ENCODE measurements at regions not wholly inside any gene's neighbourhood (a gene's known extent, or its start where the extent isn't known, plus 50 kb on each side); places are given as distances from the start of the nearest gene placed in this dataset.
"Not testable (repeated sequence)": the region's sequence is repeated elsewhere in the genome, so short reads cannot be mapped to it uniquely, and the experiment has no call there.

DNA sequence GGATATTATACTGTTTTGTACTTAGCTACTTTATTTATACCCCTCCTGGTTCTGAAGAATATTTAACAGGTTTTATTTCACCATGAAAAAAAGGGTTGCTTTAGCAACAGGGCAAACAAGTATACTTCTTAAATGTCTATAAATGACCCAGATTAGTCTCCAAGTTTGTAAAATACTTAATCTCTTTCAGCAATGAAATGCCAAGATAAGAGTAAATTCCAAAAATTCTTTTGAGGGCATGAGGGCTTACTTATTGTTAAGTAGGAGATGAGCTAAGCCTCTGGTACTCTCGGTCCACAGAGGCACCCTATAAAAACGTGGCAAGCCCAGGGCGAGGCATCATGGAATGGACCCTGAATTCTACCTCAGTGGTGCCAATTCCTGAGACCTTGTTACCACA is 264.8 kb upstream of the NSMCE3 start:
- Mint-ChIP-seq H3K36me3 (ENCODE audit: insufficient read depth) (no peaks in the 10 kb centered on the region), H3K27ac (no peak overlapping the region), H3K27me3 (peaks cover 6 to 15% of the 10 kb centered on the region in 2 donors), H3K9me3 (peaks cover 3 to 7% of the 10 kb centered on the region in 2 donors), H3K4me3 (no peak overlapping the region), H3K4me1 (ENCODE audit: low read depth in 2 of 2) (no peaks in the 10 kb centered on the region)
- DNase-seq (no peak), ATAC-seq (replicated peaks) (no peak)

DNA sequence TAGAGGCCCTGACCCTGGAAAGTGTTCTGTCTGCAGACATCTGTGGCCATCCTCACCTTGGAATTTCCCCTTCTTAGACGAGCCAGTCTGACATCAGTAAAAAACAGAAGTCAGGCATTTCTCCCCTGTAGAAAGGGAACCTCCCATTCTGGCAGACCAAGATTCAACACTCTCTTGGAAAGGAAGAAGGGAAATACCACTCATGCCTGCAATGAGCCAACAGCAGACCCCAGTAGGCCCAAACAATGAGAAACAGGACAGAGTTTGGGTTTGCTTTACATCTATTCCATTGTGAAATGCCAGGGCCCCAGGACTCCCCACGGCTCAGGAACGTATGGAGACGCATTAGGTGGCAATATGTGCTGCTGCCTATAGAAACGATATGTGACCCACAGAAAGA is 264.0 kb upstream of the NSMCE3 start:
- Mint-ChIP-seq H3K4me1 (ENCODE audit: low read depth in 2 of 2) (no peaks in the 10 kb centered on the region), H3K27me3 (peaks cover 6 to 15% of the 10 kb centered on the region in 2 donors), H3K27ac (no peak overlapping the region), H3K4me3 (no peak overlapping the region), H3K9me3 (peaks cover 3 to 7% of the 10 kb centered on the region in 2 donors), H3K36me3 (ENCODE audit: insufficient read depth) (no peaks in the 10 kb centered on the region)
- ATAC-seq (replicated peaks) (no peak), DNase-seq (no peak)

GRCh38 chr15:29532296-29532695 is 262.7 kb upstream of the NSMCE3 start:
- ATAC-seq (replicated peaks) (no peak), DNase-seq (no peak)
- Mint-ChIP-seq H3K27me3 (peaks cover under 1 to 9% of the 10 kb centered on the region in 2 donors), H3K27ac (no peak overlapping the region), H3K36me3 (ENCODE audit: insufficient read depth) (no peaks in the 10 kb centered on the region), H3K4me3 (no peak overlapping the region), H3K9me3 (peaks cover 3 to 8% of the 10 kb centered on the region in 2 donors), H3K4me1 (ENCODE audit: low read depth in 2 of 2) (no peaks in the 10 kb centered on the region)

DNA sequence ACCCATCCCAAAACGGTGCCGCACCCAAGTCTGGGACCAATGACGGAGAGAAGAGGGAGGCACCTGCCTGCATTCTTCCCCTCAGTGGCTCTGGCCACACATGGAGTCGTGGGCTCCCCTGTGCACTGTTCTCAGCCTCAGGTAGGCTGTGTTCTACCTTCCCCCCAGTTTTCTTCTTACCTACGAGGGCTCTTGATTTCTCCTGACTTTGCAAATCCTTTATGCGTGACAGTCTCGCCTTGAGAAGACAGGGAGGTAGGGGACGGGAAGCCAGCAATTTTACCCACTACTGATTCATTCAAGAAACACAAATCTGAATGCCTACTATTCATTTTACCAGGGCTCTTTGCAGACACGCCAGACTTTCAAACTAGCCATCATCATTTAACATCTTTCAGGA is 261.3 kb upstream of the NSMCE3 start:
- H3K36me3 Mint-ChIP-seq (ENCODE audit: insufficient read depth): no peaks in the 10 kb centered on the region
- no peak overlapping the region for H3K4me3 Mint-ChIP-seq
- no peak overlapping the region for H3K27ac Mint-ChIP-seq
- ATAC-seq (replicated peaks) (no peak), DNase-seq (no peak)
- peaks cover 9 to 10% of the 10 kb centered on the region in 2 donors for H3K27me3 Mint-ChIP-seq
- no peaks in the 10 kb centered on the region for H3K4me1 Mint-ChIP-seq (ENCODE audit: low read depth in 2 of 2)
- H3K9me3 Mint-ChIP-seq: peaks cover 4 to 16% of the 10 kb centered on the region in 2 donors

GRCh38 chr15:29529043-29529442 is 259.4 kb upstream of the NSMCE3 start:
- ATAC-seq (replicated peaks) (no peak), DNase-seq (no peak)
- Mint-ChIP-seq H3K9me3 (peaks cover 4 to 16% of the 10 kb centered on the region in 2 donors), H3K4me1 (ENCODE audit: low read depth in 2 of 2) (no peaks in the 10 kb centered on the region), H3K4me3 (no peak overlapping the region), H3K27me3 (peaks cover 9 to 10% of the 10 kb centered on the region in 2 donors), H3K27ac (no peak overlapping the region), H3K36me3 (ENCODE audit: insufficient read depth) (no peaks in the 10 kb centered on the region)

DNA sequence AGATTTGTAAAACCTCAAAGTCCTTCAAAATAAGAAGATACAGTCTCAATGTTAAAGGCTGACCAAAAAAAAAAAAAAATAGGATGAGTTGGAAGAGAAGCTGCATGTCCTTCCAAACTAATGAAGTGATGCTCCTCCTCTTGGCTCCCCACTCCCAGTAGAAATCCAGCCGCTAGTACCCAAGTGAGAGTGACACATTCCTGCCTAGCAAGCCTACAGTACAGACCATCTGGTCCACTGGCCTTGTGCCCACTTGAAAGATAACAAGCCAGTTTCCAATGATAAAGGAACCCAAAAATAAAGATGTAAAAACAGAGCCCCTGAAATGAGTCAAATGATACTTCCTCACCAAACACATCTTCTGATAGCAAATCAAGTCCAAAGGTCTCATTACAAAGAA is 258.7 kb upstream of the NSMCE3 start:
- Mint-ChIP-seq H3K27ac (no peak overlapping the region), H3K4me1 (ENCODE audit: low read depth in 2 of 2) (no peaks in the 10 kb centered on the region), H3K4me3 (no peak overlapping the region), H3K27me3 (peaks cover 9 to 10% of the 10 kb centered on the region in 2 donors), H3K9me3 (peaks cover 4 to 16% of the 10 kb centered on the region in 2 donors), H3K36me3 (ENCODE audit: insufficient read depth) (no peaks in the 10 kb centered on the region)
- ATAC-seq (replicated peaks) (no peak), DNase-seq (no peak)

DNA sequence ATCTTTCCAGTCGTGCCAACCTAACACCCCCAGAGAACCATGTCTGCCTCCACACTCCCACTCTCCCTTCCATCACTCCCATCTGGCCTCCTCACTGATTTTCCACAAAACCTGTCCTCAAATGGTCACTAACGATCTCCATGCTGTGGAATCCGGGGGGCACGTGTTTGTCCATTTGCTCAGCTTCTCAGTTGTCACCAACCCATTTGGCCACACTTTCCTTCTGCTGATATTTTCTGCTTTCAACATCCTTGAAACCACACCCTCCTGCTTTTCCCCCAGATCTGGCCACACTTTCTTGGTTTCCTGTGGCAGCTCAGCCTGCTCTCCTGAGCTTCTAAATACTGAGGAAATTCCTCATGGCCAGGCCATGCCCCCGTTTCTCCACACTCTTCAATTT is 257.2 kb upstream of the NSMCE3 start:
- H3K9me3 Mint-ChIP-seq: peaks cover 4 to 16% of the 10 kb centered on the region in 2 donors
- H3K4me1 Mint-ChIP-seq (ENCODE audit: low read depth in 2 of 2): no peaks in the 10 kb centered on the region
- no peak overlapping the region for H3K27ac Mint-ChIP-seq
- ATAC-seq (replicated peaks) (no peak), DNase-seq (no peak)
- no peaks in the 10 kb centered on the region for H3K36me3 Mint-ChIP-seq (ENCODE audit: insufficient read depth)
- H3K27me3 Mint-ChIP-seq: peaks cover 9 to 10% of the 10 kb centered on the region in 2 donors
- no peak overlapping the region for H3K4me3 Mint-ChIP-seq

DNA sequence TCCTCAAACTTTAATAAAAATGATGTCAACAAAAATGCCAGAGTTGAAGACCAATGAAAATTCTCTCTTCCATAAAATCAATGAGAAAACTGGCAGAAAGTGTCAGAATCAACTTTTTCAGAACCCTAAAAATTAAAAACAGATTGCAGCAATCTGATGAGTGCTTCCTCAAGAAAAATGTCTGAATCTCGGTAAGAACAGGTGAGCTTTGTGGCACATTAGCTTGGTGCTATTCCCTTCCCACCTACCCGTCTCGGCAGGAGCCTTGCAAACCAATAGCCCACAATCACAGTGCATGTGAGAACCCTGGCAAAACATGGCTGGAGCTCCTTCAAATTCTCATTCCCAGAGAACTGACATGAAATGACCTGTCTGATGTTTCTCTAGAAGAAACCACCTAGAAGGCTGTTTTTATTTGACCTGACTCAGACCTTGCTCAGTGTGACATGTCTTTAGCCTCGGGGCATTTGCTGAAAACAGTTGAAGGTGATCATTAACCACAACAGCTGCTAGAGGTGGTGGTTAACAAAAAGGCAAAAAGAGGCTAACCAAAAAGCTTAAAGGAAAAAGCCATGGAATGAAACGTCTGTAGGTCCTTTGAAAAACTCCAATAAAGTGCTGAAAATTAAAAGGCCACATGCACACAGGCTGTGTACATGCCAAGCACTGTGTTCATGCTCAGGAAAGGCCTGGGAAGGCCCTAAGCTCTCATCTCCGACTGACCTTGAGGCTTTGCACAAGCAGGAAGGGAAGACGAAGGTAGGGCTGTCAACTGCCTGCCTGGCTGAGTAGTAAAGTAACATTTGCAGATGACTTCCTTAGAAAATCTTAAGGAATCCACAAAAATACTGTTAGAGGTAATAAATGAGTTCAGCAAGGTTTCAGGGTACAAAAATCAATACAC is 253.0 kb upstream of the NSMCE3 start:
- H3K27me3 Mint-ChIP-seq: peaks cover 0 to 10% of the 10 kb centered on the region in 2 donors
- no peak overlapping the region for H3K27ac Mint-ChIP-seq
- no peaks in the 10 kb centered on the region for H3K4me1 Mint-ChIP-seq (ENCODE audit: low read depth in 2 of 2)
- peaks cover 8 to 15% of the 10 kb centered on the region in 2 donors for H3K9me3 Mint-ChIP-seq
- no peak overlapping the region for H3K4me3 Mint-ChIP-seq
- ATAC-seq (replicated peaks) (no peak), DNase-seq (no peak)
- H3K36me3 Mint-ChIP-seq (ENCODE audit: insufficient read depth): no peaks in the 10 kb centered on the region

DNA sequence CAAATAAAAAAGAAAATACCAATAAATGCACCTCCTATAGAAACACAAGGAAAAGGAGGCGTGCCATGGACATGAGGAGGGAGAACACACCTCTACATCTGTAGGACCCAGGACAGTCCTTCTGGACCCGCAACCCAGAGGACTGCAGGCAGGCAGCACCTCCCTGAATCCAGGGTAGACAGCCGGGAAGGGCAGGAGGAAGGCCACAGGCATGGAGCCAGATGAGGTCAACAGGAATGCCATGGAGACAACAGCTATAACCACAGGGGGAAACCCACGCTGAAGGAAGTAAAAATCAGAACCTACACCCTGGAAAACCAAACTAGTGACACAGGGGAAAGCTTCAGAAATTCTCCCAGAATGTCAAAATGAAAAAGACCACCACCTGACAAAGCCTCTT is 248.8 kb upstream of the NSMCE3 start:
- Mint-ChIP-seq H3K27me3 (no peaks in the 10 kb centered on the region), H3K4me1 (ENCODE audit: low read depth in 2 of 2) (no peaks in the 10 kb centered on the region), H3K4me3 (no peak overlapping the region), H3K27ac (no peak overlapping the region), H3K36me3 (ENCODE audit: insufficient read depth) (no peaks in the 10 kb centered on the region), H3K9me3 (peaks cover 9 to 18% of the 10 kb centered on the region in 2 donors)
- no peak for DNase-seq
- ATAC-seq (replicated peaks): no peak

GRCh38 chr15:29517829-29518228 is 248.2 kb upstream of the NSMCE3 start:
- H3K4me1 Mint-ChIP-seq (ENCODE audit: low read depth in 2 of 2): no peaks in the 10 kb centered on the region
- H3K27ac Mint-ChIP-seq: no peak overlapping the region
- H3K9me3 Mint-ChIP-seq: peaks cover 12 to 18% of the 10 kb centered on the region in 2 donors
- H3K27me3 Mint-ChIP-seq: no peaks in the 10 kb centered on the region
- no peak for DNase-seq
- H3K4me3 Mint-ChIP-seq: no peak overlapping the region
- ATAC-seq (replicated peaks): no peak
- H3K36me3 Mint-ChIP-seq (ENCODE audit: insufficient read depth): no peaks in the 10 kb centered on the region

DNA sequence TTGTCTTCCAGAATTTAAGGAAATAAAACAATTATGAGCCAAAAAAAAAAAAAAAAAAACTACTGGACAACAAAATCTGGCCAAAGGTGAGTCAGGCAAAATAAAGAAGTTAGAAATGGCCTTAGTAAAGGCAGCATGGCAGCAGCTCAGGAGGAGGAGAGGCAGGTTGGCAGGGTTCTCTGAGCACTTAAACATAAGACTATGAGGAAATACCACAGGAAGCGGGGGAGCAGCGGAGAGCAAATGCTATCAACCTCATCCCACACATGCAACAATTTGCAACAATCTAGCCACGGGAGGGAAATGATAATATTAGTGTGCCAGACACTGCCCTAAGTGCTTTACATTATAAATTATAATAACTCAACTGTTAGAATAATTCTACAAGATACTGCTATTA is 247.3 kb upstream of the NSMCE3 start:
- no peaks in the 10 kb centered on the region for H3K36me3 Mint-ChIP-seq (ENCODE audit: insufficient read depth)
- no peak overlapping the region for H3K4me3 Mint-ChIP-seq

DNA sequence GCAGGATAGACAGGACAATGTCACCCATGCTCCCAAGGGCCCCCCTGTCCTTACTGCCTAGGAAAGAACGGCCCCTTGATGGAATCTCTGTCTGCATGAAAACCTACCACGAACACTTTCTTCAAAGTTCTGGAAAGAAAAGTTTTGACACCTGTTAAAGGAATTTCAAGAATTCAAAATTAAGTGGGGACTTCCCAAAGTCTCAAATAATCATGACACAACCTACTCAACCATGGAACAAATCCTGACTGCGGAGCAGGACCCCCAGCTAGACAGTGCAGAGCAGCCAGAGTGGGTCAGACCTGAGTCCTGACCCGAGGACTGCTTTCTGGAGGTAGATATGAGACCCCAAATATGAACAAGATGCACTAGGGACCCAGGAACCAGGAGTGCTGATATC is 245.3 kb upstream of the NSMCE3 start:
- ATAC-seq (replicated peaks) (no peak), DNase-seq (no peak)
- peaks cover 12 to 16% of the 10 kb centered on the region in 2 donors for H3K9me3 Mint-ChIP-seq
- H3K36me3 Mint-ChIP-seq (ENCODE audit: insufficient read depth): no peaks in the 10 kb centered on the region
- no peak overlapping the region for H3K4me3 Mint-ChIP-seq
- H3K27me3 Mint-ChIP-seq: no peaks in the 10 kb centered on the region
- H3K4me1 Mint-ChIP-seq (ENCODE audit: low read depth in 2 of 2): no peaks in the 10 kb centered on the region
- H3K27ac Mint-ChIP-seq: no peak overlapping the region

More for the DNA sequence above, 247.3 kb upstream of the NSMCE3 start:
- Mint-ChIP-seq H3K27ac (no peak overlapping the region), H3K9me3 (peaks cover 12 to 18% of the 10 kb centered on the region in 2 donors), H3K27me3 (no peaks in the 10 kb centered on the region), H3K4me1 (ENCODE audit: low read depth in 2 of 2) (no peaks in the 10 kb centered on the region)
- DNase-seq (no peak), ATAC-seq (replicated peaks) (no peak)

DNA sequence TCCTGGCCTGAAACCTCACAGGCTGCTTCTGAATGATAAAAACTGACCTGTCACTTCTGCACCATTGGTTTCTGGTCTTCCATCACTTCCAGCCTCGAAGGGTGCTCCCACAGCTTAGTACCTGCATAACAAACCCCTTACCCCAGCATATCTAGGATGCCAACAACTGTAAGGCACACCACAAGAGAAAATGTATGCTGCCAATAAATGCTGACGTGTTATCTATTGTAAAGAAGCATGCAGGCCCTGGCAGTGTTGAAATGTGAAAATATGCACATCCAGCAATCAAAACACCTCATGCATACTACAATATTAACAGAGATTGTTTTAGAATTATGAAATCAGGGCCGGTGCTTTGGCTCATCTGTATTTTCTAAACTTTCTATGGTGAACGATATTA is 242.0 kb upstream of the NSMCE3 start:
- H3K27ac Mint-ChIP-seq: no peak overlapping the region
- peaks cover 5 to 15% of the 10 kb centered on the region in 2 donors for H3K9me3 Mint-ChIP-seq
- H3K4me1 Mint-ChIP-seq (ENCODE audit: low read depth in 2 of 2): no peaks in the 10 kb centered on the region
- DNase-seq: no peak
- ATAC-seq (replicated peaks): no peak
- H3K27me3 Mint-ChIP-seq: no peaks in the 10 kb centered on the region
- H3K4me3 Mint-ChIP-seq: no peak overlapping the region
- no peaks in the 10 kb centered on the region for H3K36me3 Mint-ChIP-seq (ENCODE audit: insufficient read depth)

GRCh38 chr15:29505535-29505934 is 235.9 kb upstream of the NSMCE3 start:
- not testable (repeated sequence) for H3K27ac Mint-ChIP-seq; ATAC-seq (replicated peaks); H3K4me1 Mint-ChIP-seq (ENCODE audit: low read depth in 2 of 2); H3K4me3 Mint-ChIP-seq; DNase-seq; H3K36me3 Mint-ChIP-seq (ENCODE audit: insufficient read depth)
- peaks cover 0 to 23% of the 10 kb centered on the region in 2 donors for H3K9me3 Mint-ChIP-seq
- H3K27me3 Mint-ChIP-seq: peaks cover 11 to 14% of the 10 kb centered on the region in 2 donors
